Cardiac muscle cell (in vitro differentiated cells and primary cell): ENCODE measurements at regions not wholly inside any gene's neighbourhood (a gene's known extent, or its start where the extent isn't known, plus 50 kb on each side); places are given as distances from the start of the nearest gene placed in this dataset.

ENCODE experiments used
- DNase-seq, 2 donors: peaks; one replicate each; pipeline versions ENCODE4 v3.0.0 to v3.0.0-alpha.2; 2010 to 2017; ENCODE audit warnings: low read depth in 1 of 2, low spot score in 1 of 2
- H3K27ac ChIP-seq: fragments of 200-600 bp; sonication (generic); 2 replicates; pipeline ENCODE4 v1.5.1; 2016
- H3K27me3 ChIP-seq: fragments of 200-600 bp; sonication (generic); 2 replicates; pipeline ENCODE4 v1.6.0; 2016; ENCODE audit warnings: control low read depth
- H3K36me3 ChIP-seq: fragments of 200-600 bp; sonication (generic); 2 replicates; pipeline ENCODE4 v1.5.1; 2016; ENCODE audit warnings: control low read depth
- H3K4me1 ChIP-seq: fragments of 200-600 bp; sonication (generic); 2 replicates; pipeline ENCODE4 v1.8.1; 2017; ENCODE audit warnings: low read depth, mild to moderate bottlenecking, mixed run types
- H3K4me3 ChIP-seq: fragments of 200-600 bp; sonication (generic); 2 replicates; pipeline ENCODE4 v1.5.1; 2016; ENCODE audit warnings: mild to moderate bottlenecking
- H3K9me3 ChIP-seq: fragments of 200-600 bp; sonication (generic); 2 replicates; pipeline ENCODE4 v1.5.1; 2017; ENCODE audit warnings: low read depth, mild to moderate bottlenecking, control low read depth
- TF ChIP-seq, protein P1 (sequence below): IDR thresholded peaks from 2 replicates; pipeline ENCODE4 v1.5.1; 2012; ENCODE audit warnings: low read depth, mild to moderate bottlenecking, low read length

DNA sequence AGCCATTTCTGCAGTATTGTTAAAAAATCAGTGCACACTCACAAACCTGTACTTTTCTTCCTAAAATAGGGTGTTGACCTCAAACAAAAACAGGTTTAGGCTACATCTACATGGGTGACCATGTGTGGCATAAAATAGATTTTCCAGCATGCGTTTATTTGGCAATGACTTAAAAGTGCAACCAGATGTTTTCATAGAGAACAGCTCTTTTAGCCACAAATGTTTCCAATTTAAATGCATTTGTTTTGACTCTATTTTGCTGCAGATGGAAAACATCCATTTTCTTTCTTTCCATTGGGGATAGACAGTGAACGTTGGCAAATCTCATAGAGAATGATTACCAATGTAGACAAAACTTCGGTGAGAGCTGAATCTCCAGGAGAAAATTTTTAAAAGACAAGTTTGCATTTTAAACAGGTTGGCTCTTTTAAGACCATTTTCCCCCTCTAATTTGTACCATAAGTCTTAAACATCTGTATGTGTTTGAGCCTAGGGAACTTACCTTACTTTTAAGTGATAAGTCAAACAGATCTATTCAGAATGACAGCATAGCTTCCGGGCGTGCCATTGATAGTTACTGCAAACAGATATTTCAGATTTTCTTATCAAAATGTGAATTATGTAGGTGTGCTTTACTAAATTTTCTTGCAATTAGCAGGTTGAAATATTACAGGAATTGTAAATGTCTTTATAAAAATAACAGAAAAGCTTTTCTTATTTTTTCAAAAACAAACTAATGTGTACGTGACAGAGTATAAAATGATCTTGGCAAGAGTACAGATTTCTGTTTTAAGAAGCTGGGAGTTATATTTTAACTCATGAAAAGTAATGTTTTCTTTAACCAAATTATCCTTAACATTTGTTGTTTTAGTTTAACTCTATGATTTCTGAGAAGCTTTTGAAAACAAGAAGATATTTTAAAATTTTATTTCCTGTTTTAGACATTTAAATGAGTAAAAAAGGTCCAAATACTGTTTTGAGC lies 144.9 kb downstream of the HGF start:
- H3K27ac ChIP-seq: no peak overlapping the region
- H3K9me3 ChIP-seq: no peaks in the 10 kb centered on the region
- no peaks in the 10 kb centered on the region for H3K4me1 ChIP-seq
- H3K36me3 ChIP-seq: no peaks in the 10 kb centered on the region
- TF ChIP-seq, protein P1, sequence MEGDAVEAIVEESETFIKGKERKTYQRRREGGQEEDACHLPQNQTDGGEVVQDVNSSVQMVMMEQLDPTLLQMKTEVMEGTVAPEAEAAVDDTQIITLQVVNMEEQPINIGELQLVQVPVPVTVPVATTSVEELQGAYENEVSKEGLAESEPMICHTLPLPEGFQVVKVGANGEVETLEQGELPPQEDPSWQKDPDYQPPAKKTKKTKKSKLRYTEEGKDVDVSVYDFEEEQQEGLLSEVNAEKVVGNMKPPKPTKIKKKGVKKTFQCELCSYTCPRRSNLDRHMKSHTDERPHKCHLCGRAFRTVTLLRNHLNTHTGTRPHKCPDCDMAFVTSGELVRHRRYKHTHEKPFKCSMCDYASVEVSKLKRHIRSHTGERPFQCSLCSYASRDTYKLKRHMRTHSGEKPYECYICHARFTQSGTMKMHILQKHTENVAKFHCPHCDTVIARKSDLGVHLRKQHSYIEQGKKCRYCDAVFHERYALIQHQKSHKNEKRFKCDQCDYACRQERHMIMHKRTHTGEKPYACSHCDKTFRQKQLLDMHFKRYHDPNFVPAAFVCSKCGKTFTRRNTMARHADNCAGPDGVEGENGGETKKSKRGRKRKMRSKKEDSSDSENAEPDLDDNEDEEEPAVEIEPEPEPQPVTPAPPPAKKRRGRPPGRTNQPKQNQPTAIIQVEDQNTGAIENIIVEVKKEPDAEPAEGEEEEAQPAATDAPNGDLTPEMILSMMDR: no peak
- no peak overlapping the region for H3K4me3 ChIP-seq
- no peak for DNase-seq
- H3K27me3 ChIP-seq: no peaks in the 10 kb centered on the region

GRCh38 chr7:81624021-81624592 lies 145.7 kb downstream of the HGF start:
- no peaks in the 10 kb centered on the region for H3K4me1 ChIP-seq
- TF ChIP-seq, protein P1: no peak
- H3K4me3 ChIP-seq: no peak overlapping the region
- no peaks in the 10 kb centered on the region for H3K9me3 ChIP-seq
- H3K27ac ChIP-seq: no peak overlapping the region
- no peak for DNase-seq
- H3K27me3 ChIP-seq: no peaks in the 10 kb centered on the region
- no peaks in the 10 kb centered on the region for H3K36me3 ChIP-seq

DNA sequence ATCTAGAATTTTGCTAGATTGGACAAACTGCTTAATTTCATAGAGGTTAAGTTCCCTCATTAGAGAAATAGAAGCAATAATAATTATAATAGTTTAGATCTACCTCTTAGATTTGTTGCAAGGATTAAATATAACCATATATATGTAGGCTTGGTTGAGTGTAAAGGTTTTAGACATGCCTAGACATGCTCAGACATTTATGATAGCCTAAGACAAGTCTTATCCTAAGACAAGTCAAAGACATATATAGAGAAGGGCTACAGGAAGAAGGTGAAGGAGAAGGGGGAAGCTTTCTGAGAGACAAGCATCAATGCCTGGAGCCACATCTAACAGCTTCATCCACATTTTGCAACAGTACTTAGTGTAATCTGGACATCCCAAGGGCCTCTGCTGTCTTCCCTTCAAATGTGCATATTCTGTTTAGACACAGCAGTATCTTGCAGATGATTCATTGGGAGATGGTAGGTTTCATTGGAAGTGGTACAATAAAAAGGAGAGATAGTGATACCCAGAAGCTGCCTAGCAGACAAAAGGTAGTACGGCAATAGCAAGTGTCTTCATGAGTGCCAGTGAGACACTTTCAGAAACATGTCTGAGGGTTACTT lies 146.5 kb downstream of the HGF start:
- Histone ChIP-seq H3K4me3 (no peak overlapping the region), H3K9me3 (no peaks in the 10 kb centered on the region), H3K27ac (no peak overlapping the region), H3K36me3 (no peaks in the 10 kb centered on the region), H3K4me1 (no peaks in the 10 kb centered on the region), H3K27me3 (no peaks in the 10 kb centered on the region)
- TF ChIP-seq, protein P1: no peak
- DNase-seq: no peak

DNA sequence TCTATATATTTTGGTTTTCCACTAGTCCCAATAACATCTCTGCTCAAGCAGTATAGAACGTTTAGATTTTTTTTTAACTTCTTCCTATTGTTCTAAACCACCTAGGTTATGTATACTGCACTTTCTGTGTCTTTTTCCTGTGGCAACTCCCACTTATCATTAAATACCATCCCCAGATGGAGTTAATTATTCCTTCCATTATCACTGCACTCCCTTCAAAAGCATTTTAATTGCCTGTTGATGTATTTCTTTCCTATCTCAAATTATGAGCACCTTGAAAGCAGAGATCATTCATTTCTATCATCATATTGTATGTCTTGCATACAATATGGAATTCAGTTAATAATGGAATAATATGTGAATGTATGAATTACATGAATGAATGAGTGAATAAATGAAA lies 148.0 kb downstream of the HGF start:
- Histone ChIP-seq H3K27ac (no peak overlapping the region), H3K4me1 (no peaks in the 10 kb centered on the region), H3K9me3 (no peaks in the 10 kb centered on the region), H3K4me3 (no peak overlapping the region), H3K36me3 (no peaks in the 10 kb centered on the region), H3K27me3 (no peaks in the 10 kb centered on the region)
- TF ChIP-seq, protein P1: no peak
- no peak for DNase-seq

- DNase-seq: peak in 1 of 2 donors; percentile 94
- Histone ChIP-seq H3K4me1 (no peaks in the 10 kb centered on the region), H3K9me3 (no peaks in the 10 kb centered on the region), H3K4me3 (no peak overlapping the region), H3K27me3 (no peaks in the 10 kb centered on the region), H3K27ac (no peak overlapping the region), H3K36me3 (no peaks in the 10 kb centered on the region)
- TF ChIP-seq, protein P1: no peak
Observed at GRCh38 chr7:81618396-81619014, 151.3 kb downstream of the HGF start.
